ENCODE measurements at regions not wholly inside any gene's neighbourhood (a gene's known extent, or its start where the extent isn't known, plus 50 kb on each side); places are given as distances from the start of the nearest gene placed in this dataset.
A peak's percentile ranks its signal among the peaks of the same experiment; 100 is the strongest.
"Not testable (repeated sequence)": the region's sequence is repeated elsewhere in the genome, so short reads cannot be mapped to it uniquely, and the experiment has no call there.

GRCh38 chr11:57871231-57871630 lies 109.6 kb downstream of the CTNND1 start:
- Mint-ChIP-seq H3K27ac (no peak overlapping the region), H3K27me3 (peaks cover 5% of the 10 kb centered on the region), H3K9me3 (no peaks in the 10 kb centered on the region), H3K4me1 (ENCODE audit: low read depth) (no peaks in the 10 kb centered on the region), H3K36me3 (no peaks in the 10 kb centered on the region), H3K4me3 (no peak overlapping the region)
- DNase-seq: no peak
- POLR2A ChIA-PET: no interaction called here
- intact Hi-C loops (cut with micrococcal nuclease): no loop called here
- CTCF ChIA-PET: no interaction called here

GRCh38 chr11:57873196-57873911 lies 111.8 kb downstream of the CTNND1 start:
- no peaks in the 10 kb centered on the region for H3K36me3 Mint-ChIP-seq
- no peak for DNase-seq
- H3K27ac Mint-ChIP-seq: no peak overlapping the region
- no peaks in the 10 kb centered on the region for H3K9me3 Mint-ChIP-seq
- intact Hi-C loops (cut with micrococcal nuclease): no loop called here
- ChIA-PET CTCF (no interaction called here), POLR2A (no interaction called here)
- peaks cover 8% of the 10 kb centered on the region for H3K27me3 Mint-ChIP-seq
- H3K4me3 Mint-ChIP-seq: no peak overlapping the region
- no peaks in the 10 kb centered on the region for H3K4me1 Mint-ChIP-seq (ENCODE audit: low read depth)

GRCh38 chr11:57874981-57875380 lies 113.4 kb downstream of the CTNND1 start:
- POLR2A ChIA-PET: no interaction called here

GRCh38 chr11:57881647-57882046 lies 120.0 kb downstream of the CTNND1 start:
- intact Hi-C loops (cut with micrococcal nuclease): no loop called here
- POLR2A ChIA-PET: no interaction called here
- DNase-seq: no peak
- no peaks in the 10 kb centered on the region for H3K9me3 Mint-ChIP-seq
- H3K4me1 Mint-ChIP-seq (ENCODE audit: low read depth): peaks cover 4% of the 10 kb centered on the region
- H3K36me3 Mint-ChIP-seq: no peaks in the 10 kb centered on the region
- CTCF ChIA-PET: no interaction called here
- no peak overlapping the region for H3K4me3 Mint-ChIP-seq
- peaks cover 5% of the 10 kb centered on the region for H3K27me3 Mint-ChIP-seq
- no peak overlapping the region for H3K27ac Mint-ChIP-seq

More at GRCh38 chr11:57874981-57875380, 113.4 kb downstream of the CTNND1 start:
- Mint-ChIP-seq H3K4me3 (no peak overlapping the region), H3K27ac (no peak overlapping the region), H3K36me3 (no peaks in the 10 kb centered on the region), H3K27me3 (peaks cover 10% of the 10 kb centered on the region), H3K4me1 (ENCODE audit: low read depth) (no peaks in the 10 kb centered on the region), H3K9me3 (no peaks in the 10 kb centered on the region)
- CTCF ChIA-PET: no interaction called here
- DNase-seq: no peak
- intact Hi-C loops (cut with micrococcal nuclease): no loop called here

GRCh38 chr11:57883630-57884029 lies 122.0 kb downstream of the CTNND1 start:
- H3K4me3 Mint-ChIP-seq: no peak overlapping the region
- POLR2A ChIA-PET: no interaction called here
- intact Hi-C loops (cut with micrococcal nuclease): no loop called here
- DNase-seq: no peak
- H3K27me3 Mint-ChIP-seq: peaks cover 2% of the 10 kb centered on the region
- no peaks in the 10 kb centered on the region for H3K9me3 Mint-ChIP-seq
- no peak overlapping the region for H3K27ac Mint-ChIP-seq
- peaks cover 4% of the 10 kb centered on the region for H3K4me1 Mint-ChIP-seq (ENCODE audit: low read depth)
- no peaks in the 10 kb centered on the region for H3K36me3 Mint-ChIP-seq
- CTCF ChIA-PET: no interaction called here

GRCh38 chr11:57885298-57886050 lies 123.9 kb downstream of the CTNND1 start:
- POLR2A ChIA-PET: no interaction called here
- Mint-ChIP-seq H3K36me3 (no peaks in the 10 kb centered on the region), H3K27ac (no peak overlapping the region), H3K4me3 (no peak overlapping the region), H3K27me3 (no peaks in the 10 kb centered on the region), H3K4me1 (ENCODE audit: low read depth) (peaks cover 4% of the 10 kb centered on the region), H3K9me3 (no peaks in the 10 kb centered on the region)
- DNase-seq: peak; percentile 10
- intact Hi-C loops (cut with micrococcal nuclease): no loop called here
- CTCF ChIA-PET: interaction anchor here (1.0 kb wide), 1 partner anchor 638 kb away, joined by 3 read pairs; no protein-coding TSS in a partner anchor

GRCh38 chr11:57888386-57888785 lies 126.8 kb downstream of the CTNND1 start:
- peaks cover 2% of the 10 kb centered on the region for H3K9me3 Mint-ChIP-seq
- H3K27me3 Mint-ChIP-seq: peaks cover 4% of the 10 kb centered on the region
- no peaks in the 10 kb centered on the region for H3K36me3 Mint-ChIP-seq
- CTCF ChIA-PET: no interaction called here
- H3K4me3 Mint-ChIP-seq: no peak overlapping the region
- DNase-seq: no peak
- H3K4me1 Mint-ChIP-seq (ENCODE audit: low read depth): no peaks in the 10 kb centered on the region
- POLR2A ChIA-PET: no interaction called here
- H3K27ac Mint-ChIP-seq: no peak overlapping the region
- intact Hi-C loops (cut with micrococcal nuclease): no loop called here

- Mint-ChIP-seq H3K4me3 (no peak overlapping the region), H3K27ac (no peak overlapping the region), H3K27me3 (peaks cover 5% of the 10 kb centered on the region), H3K4me1 (ENCODE audit: low read depth) (no peaks in the 10 kb centered on the region), H3K36me3 (no peaks in the 10 kb centered on the region), H3K9me3 (peaks cover 3% of the 10 kb centered on the region)
- POLR2A ChIA-PET: no interaction called here
- intact Hi-C loops (cut with micrococcal nuclease): no loop called here
- CTCF ChIA-PET: no interaction called here
- DNase-seq: no peak
Measured at GRCh38 chr11:57890521-57890920, 128.9 kb downstream of the CTNND1 start.

GRCh38 chr11:57893200-57893599 lies 130.5 kb upstream of the OR9Q1 start:
- H3K4me1 Mint-ChIP-seq (ENCODE audit: low read depth); DNase-seq; H3K4me3 Mint-ChIP-seq; H3K9me3 Mint-ChIP-seq; H3K27ac Mint-ChIP-seq; intact Hi-C loops (cut with micrococcal nuclease); CTCF ChIA-PET; H3K36me3 Mint-ChIP-seq; POLR2A ChIA-PET: not testable (repeated sequence)
- peaks cover 14% of the 10 kb centered on the region for H3K27me3 Mint-ChIP-seq

GRCh38 chr11:57896361-57897145 lies 127.1 kb upstream of the OR9Q1 start:
- Mint-ChIP-seq H3K9me3 (peaks cover 3% of the 10 kb centered on the region), H3K4me1 (ENCODE audit: low read depth) (no peaks in the 10 kb centered on the region), H3K27ac (no peak overlapping the region), H3K4me3 (no peak overlapping the region), H3K27me3 (peaks cover 18% of the 10 kb centered on the region), H3K36me3 (no peaks in the 10 kb centered on the region)
- CTCF ChIA-PET: no interaction called here
- no peak for DNase-seq
- intact Hi-C loops (cut with micrococcal nuclease): no loop called here
- POLR2A ChIA-PET: no interaction called here

- CTCF ChIA-PET: no interaction called here
- no peaks in the 10 kb centered on the region for H3K9me3 Mint-ChIP-seq
- intact Hi-C loops (cut with micrococcal nuclease): no loop called here
- no peak overlapping the region for H3K27ac Mint-ChIP-seq
- peaks cover 14% of the 10 kb centered on the region for H3K27me3 Mint-ChIP-seq
- no peaks in the 10 kb centered on the region for H3K4me1 Mint-ChIP-seq (ENCODE audit: low read depth)
- POLR2A ChIA-PET: no interaction called here
- DNase-seq: no peak
- H3K36me3 Mint-ChIP-seq: no peaks in the 10 kb centered on the region
- no peak overlapping the region for H3K4me3 Mint-ChIP-seq
Measured at GRCh38 chr11:57899378-57899777, 124.3 kb upstream of the OR9Q1 start.

- DNase-seq: no peak
- no peaks in the 10 kb centered on the region for H3K9me3 Mint-ChIP-seq
- ChIA-PET POLR2A (no interaction called here), CTCF (no interaction called here)
- intact Hi-C loops (cut with micrococcal nuclease): no loop called here
- no peak overlapping the region for H3K27ac Mint-ChIP-seq
- peaks cover 16% of the 10 kb centered on the region for H3K27me3 Mint-ChIP-seq
- no peaks in the 10 kb centered on the region for H3K4me1 Mint-ChIP-seq (ENCODE audit: low read depth)
- H3K4me3 Mint-ChIP-seq: no peak overlapping the region
- no peaks in the 10 kb centered on the region for H3K36me3 Mint-ChIP-seq
Measured at GRCh38 chr11:57900320-57900719, 123.4 kb upstream of the OR9Q1 start.

All from activated CD4-positive, alpha-beta memory T cell treated with anti-CD3 and anti-CD28 coated beads for 36 hours (primary cell).